AG20443 (cell line): ENCODE measurements at regions not wholly inside any gene's neighbourhood (a gene's known extent, or its start where the extent isn't known, plus 50 kb on each side); places are given as distances from the start of the nearest gene placed in this dataset.

ENCODE experiments used
- DNase-seq: peaks from one replicate; pipeline ENCODE4 v3.0.0; 2012; ENCODE audit warnings: low spot score, mixed read lengths

DNA sequence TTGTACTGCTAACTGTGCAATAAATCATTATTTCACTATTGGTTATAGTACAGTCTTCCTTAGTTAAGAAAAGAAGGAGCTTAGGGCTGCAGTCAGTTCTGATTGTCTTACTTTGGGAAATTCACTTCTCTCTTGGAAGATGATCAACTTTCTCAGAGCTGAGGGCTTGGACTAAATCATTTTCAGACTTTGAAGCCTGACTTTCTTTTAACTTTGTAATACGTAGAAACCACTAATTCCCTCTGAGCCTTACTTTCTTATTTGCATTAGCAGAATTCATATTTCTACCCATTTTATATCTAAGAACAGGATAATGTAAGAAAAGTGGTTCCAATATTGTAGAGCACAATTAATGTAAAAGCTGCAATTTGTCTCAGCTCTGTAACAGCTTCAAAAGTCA, 386.4 kb downstream of the TRIB2 start:
- DNase-seq = no peak

DNA sequence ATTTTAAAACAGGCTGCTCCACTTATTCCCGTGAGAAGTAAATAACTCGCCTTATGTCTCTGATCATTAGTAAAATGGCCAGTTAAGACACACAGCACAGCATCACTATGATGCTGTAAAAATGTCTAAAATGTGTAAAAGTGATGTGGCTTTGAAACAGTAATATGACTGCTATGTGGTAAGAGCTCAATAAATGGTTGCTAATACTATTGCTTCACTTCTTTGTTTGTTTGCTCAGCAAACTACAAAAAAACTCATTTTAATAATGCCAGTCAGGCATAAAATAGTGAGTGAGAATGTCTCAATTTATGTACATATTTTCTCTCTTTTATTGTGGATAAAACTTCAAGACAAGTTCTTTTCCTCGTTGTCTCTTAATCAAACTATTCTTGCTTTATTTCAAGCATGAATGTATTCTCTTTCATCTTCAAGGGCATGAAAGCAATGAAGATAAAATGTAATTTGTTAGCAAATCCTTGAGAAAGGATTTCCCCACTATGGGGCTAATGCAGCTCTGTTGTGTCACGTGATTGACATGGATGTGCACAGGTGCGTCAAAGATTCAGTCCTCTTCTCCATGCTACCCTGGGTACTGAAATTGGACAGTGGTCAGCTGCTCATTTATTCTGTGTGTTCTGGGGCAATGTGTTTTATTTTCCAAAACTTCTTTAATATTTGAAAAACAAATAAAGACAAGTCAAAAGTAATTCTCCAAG, 387.2 kb downstream of the TRIB2 start:
- DNase-seq = no peak

DNA sequence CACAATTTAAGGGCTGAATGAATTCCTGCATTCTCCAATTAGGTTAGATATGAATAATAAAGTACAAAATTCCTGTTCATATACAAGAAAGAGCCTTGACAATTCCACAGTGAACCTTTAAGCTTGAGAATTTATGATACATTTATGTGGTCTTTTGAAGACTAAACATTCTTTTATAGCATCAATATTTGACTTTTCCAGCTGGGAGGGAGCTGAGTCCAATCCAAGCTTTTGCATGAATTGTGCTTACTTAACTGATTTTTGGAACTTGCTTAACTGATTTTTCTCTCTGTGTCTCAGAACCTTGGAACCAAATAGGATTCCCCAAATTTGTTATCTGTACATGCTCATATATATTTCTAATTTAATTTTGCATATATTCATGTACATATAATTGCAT, 388.0 kb downstream of the TRIB2 start:
- no peak for DNase-seq

DNA sequence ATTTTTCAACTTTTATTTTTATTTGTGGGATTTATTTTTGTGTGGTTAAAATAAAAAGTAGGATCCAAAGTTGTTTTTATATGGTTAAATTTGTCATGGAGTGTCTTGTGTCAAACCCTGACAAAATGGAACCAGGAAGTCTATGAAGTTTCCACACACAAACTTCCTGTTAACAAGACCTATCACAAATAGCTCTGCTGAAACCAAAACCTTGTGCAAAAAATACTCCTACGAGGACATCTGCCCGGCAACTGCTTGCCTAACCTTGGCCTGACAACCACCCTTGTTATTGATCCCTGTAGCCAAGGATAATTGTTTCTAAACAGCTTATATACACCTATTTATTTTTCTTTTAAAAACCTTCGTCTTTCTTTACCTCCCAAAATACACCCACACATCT, 389.6 kb downstream of the TRIB2 start:
- DNase-seq = no peak

DNA sequence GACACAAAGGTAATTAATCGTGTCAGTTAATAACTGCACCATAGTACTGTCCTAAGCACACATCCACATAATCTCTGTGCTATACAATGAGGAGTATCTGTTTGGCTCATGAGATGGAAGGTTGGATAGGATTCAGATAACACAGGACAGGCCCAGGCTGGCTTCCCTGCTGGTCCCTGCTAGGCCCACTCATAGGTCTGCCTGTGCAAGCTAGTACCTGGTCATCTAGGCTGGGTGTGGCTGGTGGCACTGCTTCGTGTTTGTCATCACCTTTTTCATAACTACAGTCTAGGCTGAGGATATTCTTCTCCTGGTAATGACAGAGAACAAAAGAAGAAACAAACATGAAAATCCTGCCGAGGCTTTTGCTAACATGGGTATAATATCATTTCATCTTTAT, 392.8 kb downstream of the TRIB2 start:
- DNase-seq = no peak

DNA sequence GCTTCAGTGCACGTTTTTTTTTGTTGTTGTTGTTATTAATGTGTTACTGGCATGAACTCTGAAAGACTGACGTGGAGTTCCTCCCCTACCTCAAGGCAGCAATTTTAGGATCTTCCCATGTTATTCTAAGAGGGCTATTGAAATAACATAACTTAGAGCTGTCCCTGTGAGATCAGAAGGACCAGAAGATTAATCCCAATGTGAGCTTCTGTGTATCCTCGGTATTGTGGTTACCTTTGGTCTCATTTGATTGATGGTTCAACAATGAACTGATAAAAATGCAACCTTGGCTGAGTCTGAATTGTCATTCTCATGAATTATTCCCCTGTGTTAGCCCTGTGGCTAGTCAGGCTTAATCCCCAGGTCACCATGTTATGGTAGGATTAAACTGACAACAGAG, 394.1 kb downstream of the TRIB2 start:
- DNase-seq = no peak

DNA sequence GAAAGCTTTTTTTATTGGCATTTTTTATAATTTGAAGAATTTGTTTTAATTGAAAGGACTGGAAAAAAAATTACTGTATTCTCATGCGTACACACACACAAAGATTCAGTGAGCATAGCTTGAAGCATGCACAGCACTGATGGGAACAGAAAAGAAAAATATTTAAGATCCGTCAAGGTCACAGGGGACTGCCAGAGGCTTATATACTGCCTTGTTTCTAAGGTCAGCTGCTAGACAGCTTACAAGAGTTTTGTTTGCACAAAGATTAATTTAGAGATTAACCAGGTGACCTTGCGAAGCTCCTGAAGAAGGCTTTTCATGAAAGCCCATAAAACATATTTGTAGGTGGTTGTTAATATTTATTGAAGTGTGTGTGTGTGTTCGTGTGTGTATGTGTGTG, 396.3 kb downstream of the TRIB2 start:
- no peak for DNase-seq

DNA sequence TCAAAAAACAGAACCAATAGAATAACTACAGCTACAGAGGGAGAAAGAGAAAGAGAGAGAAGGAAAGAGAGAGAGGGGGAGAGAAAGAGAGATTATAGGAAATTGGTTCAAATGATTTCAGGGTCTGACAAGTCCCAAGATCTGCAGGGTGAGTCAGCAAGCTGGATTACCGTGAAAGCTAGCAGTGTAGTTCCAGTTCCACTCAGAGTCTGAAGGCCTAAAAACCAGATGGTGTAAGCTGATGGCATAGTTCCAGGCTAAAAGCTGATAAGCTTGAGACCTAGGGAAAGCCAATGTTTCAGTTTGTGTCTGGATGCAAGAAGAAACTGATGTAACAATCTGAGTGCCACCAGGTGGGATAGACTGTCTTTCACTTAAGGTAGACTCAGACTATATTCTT, 397.7 kb downstream of the TRIB2 start:
- DNase-seq = no peak

DNA sequence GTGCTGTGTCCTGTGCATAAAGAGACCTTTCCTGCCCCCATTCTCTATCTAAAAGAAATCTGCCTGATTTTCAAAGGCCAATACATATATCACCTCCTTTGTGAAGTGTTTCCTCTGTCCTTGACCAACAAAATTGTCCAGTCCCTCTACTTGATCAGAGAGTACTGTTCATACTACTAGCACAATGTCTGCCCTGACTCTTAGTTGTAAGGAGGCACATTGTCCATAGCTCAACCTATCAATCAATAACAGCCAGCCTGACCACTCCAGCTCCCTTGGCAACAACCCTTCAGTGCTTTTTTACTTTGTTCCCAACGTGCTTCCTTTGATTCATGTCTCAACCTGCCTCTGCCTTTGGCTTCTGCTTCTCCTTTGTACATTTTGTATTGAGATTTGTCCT, 398.9 kb downstream of the TRIB2 start:
- DNase-seq = no peak

DNA sequence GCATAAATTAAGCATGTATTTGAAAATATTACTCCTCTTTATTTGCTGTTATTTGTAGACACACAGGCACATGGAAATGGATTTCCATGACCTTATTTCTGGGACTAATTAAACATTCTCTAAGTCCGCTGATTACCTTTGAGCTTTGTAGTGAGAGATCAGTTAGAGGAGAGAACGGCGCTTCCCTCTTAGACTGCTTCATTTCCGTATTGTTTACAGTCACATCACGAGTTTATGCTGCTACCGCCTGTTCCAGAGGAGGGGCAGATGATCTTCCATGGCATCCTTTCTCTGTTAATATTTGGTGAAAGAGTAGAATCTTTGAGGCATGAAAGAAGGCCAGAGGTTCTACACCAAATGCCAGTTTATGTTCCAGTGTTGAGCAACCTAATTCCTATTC, 404.4 kb downstream of the TRIB2 start:
- no peak for DNase-seq

DNA sequence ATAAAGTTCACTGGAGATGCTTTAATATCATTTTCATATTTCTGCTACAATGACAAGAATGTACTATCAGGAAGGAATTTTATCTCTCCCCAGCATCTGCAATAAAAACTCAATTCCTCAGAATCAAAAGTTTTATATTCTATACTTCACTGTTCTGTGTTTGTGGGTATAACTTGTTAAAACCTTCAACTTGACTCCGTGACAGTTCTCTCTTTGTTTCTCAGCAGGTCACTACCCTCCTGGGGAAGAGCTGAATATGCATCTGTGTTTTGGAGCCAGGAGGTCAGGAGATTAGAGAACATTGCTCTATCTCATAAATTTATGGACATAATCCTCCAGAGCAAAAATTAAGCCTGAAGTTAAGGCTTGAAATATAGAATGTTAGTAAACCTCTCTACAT, 411.4 kb downstream of the TRIB2 start:
- DNase-seq = no peak

DNA sequence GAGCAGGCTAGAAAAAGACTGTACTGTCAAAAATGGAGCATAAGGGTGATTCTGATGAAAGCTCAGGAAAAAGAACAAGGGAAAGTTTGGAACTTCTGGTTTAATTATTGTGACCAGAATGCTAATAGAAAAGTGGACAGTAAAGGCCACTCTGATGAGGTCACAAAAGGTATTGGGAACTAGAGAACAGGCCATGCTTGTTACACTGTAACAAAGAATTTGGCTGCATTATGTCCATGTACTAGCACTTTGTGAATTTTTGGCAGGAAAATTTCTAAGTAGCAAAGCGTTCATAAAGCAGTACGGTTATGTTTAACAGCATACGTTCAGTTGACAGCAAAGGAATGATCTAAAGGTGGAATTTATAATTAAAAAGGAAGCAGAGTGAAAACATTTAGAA, 418.6 kb downstream of the TRIB2 start:
- DNase-seq = no peak

DNA sequence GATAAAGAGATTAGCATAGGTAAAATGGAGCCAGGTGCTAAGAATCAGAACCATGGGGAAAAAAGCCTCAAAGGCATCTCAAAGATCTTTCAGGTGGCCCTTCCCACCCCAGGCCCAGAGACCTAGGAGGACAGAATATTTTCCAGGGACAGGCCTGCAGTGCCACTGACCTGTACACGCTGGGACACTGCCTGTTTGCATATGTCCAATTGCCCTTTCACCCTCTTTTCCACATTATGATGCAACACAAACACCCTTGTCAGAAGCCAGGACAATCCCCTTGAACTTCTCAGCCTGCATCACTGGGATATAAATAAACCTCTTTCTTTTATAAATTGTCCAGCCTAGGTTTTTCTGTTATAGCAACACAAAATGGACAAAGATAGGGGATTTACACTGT, 419.1 kb downstream of the TRIB2 start:
- no peak for DNase-seq

DNA sequence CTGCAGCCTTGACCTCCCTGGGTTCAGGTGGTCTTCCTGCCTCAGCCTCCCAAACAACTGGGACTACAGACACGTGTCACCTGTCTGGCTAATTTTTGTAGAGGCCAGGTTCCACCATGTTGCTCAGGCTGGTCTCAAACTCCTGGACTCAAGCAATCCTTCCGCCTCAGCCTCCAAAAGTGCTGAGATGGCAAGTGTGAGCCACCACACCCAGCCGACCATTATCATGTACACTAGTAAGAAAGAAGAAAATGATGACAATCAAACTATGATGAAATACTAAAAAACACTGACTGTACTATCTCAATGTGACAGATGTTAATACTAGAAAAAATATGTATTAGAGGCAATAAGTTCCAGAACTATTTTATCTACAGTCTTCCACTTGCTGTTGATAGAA, 420.9 kb downstream of the TRIB2 start:
- DNase-seq = no peak

DNA sequence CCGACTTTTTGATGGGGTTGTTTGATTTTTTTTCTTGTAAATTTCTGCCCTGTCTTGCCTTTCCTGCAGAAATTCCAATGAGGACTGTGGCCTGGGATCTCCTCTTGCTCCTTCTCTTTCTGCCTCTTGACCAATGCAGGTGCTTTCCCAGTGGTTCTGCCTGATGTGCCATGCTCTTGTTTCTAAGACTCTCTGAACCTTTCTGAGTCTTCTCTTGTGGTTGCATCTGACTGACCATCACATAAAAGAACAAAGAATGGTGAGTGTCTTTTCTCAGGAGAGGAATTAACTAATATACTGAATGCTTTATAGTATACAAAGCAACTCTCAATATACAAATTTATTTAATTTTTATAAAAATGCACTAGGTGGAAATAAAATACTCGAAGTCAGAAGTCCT, 424.6 kb downstream of the TRIB2 start:
- no peak for DNase-seq

DNA sequence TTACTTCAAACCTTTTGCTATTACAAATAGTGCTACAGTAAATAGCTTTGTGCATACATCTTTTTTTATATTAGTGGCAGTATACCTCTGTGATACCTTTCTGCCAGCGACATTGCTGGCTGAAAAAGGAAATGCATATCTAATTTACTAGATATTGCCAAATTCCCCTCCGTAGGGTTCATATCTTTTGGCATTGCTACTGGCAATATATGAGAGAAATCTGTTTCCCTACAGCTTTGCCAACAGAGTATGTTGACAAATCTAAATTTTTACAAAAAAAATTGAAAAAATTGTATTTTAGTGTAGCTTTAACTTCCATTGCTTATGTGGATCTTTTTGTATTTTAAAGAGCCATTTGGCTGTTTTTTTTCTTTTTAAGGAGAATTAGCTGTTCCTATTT, 426.7 kb downstream of the TRIB2 start:
- no peak for DNase-seq

DNA sequence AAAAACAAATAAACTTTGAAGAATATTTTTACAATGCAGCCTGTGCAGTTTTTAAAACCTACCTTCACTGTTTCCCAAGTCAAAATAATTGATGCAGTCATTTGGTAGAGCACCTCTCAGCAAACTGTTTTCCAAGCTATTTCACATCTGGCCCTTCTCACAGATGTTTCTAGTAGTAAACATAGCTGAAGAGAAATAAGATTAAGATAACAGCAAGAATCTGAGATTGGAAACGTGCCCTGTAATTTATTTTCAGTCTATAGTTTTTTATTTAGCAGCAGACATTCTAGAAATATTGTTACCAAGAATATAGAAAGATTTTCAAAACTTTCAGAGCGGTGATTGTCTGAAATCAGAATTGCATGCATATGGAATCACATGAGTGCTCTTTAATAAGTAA, 440.2 kb downstream of the TRIB2 start:
- no peak for DNase-seq

DNA sequence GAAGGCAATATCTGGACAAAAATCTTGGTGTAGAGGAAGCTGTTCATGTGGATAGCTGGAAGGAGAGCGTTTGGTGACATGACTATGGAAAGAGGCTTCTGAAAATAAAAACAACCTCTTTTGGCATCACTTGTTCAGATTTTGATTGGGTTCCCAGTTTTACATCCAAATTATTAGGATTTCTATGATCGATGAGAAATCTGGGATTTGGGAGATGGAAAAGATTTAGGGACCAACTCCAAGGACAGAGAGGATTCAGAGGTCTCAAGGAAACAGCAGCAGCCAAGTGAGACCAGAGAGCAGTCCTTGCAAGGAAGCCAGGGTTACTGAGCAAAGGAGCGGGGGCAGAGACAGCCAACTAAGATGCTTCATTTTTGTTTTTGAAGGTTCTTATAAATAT, 441.7 kb downstream of the TRIB2 start:
- no peak for DNase-seq

DNA sequence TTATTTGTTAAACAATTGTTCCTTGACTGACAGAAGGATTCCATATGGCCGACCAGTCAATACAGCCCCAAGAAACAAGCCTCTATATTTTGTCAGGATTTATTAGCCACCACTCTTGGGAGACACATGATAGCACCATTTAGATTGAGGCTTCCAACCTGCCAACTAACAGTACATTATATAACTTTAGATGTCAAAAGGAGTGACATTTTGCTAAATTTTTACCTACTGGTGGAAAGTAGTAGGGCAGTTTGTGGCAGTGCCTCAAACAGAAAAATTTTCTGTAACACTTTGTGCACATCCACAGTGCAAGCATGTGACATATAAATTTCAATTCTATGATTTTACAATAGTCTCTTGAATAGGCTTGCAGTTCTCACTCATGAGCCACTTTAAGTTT, 464.0 kb downstream of the TRIB2 start:
- DNase-seq = no peak

DNA sequence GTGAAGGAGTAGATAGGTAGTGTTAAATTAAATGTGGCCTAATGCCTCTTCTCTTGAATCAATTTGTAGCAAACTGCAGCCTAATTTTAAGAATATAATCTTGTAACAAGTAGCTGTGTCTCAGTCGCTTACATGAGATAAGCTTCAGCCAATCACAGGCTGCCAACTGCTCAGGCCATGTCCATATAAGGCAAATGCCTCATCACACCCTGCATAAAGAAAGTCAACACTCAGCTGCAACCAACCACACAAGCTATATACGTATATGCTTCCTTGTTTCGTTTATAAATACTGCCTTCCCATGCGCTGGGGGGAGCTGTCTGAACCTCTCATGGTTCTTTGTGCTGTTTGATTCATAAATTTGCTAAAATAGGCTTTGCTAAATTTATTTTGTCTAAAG, 476.3 kb downstream of the TRIB2 start:
- DNase-seq = no peak

DNA sequence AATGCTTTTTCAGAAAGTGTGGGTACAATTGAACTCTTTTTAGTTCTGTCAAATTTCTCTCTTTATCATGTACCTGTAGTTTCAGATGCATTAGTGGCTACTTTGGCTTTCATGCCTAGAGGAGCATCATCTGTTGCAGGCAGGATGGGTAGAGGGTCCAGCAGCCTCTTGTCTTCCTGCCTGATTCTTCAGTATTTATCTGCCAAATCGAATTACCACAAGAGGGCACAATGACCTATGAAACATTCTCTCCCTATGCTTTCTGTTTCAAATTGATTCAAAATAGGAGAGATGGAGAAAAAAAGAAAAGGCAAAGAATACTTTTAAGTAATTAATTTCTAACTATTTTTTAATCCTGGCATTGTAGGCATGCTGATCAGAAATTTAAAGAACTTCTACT, 477.2 kb downstream of the TRIB2 start:
- peak; percentile 22 for DNase-seq

DNA sequence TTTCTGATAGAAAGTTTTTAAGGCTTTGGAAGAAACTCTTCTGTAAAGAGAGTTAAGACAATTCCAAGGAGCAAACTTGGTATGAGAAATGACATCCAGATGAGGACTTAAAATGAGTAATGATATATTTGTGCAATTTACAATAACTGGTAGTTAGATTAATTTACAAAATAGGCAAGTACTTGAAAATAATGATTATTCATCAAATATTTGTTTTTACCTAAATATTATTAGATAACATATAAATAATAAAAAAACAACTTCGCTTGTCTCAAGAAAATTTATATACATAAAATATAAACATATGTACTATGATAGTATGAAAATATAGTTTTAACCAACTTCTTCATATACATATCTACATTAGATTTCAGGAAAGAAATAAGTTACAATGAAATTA, 478.5 kb downstream of the TRIB2 start:
- no peak for DNase-seq

DNA sequence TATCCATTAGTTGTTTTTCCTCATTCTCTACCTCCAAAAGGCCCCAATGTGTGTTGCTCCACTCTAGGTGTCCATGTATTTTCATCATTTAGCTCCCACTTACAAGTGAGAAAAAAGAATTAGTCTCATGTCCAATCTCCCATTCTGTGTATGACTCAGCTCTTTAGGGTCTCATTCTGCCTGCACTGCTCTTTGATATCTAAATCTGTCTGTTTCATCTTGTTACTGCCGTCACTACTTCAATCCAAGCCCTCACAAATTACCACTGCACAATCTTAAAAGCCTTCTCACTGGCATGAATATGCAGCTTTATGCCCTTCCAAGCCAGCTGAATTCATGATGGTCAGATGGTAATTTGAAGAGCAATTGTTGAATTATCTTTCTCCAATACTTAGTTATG, 480.5 kb downstream of the TRIB2 start:
- no peak for DNase-seq

DNA sequence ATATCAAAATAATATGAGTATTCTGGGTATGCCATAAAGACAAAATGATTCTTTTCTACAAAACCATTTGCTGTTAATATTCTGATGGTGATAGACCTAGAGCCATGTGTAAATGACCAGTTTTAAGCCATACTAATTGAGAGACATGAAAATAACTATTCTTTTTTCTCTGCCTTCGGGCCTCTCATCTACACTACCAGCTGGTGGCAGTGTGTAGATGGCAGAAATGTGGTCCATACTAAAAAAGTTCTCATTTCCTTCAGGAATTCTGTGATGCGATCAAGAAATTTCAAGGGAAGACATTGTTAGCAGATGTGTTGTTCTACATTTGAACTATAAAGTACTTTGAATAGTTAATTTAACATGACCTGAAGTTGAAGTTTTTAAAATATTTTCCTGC, 485.2 kb downstream of the TRIB2 start:
- DNase-seq = peak; percentile 7

DNA sequence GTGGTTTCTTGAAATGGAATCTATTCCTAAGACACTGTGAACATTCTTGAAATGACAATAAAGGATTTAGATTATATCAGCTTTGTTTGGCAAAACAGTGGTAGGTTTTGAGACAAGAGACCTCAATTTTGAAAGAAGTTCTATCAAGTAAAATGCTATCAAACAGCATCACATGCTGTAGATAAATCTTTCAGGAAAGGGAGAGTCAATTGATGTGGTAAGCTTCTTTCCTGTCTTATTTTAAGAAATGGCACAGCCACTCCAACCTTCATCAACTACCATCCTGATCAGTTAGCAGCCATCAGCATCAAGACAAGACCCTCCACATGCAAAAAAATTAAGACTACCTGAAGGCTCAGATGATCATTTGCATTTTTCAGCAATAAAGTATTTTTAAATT, 495.4 kb downstream of the TRIB2 start:
- no peak for DNase-seq
